Activated naive CD4-positive, alpha-beta T cell treated with anti-CD3 and anti-CD28 coated beads, Interleukin-2, amount 50 U/mL, for 24 hours (primary cell): ENCODE measurements at regions not wholly inside any gene's neighbourhood (a gene's known extent, or its start where the extent isn't known, plus 50 kb on each side); places are given as distances from the start of the nearest gene placed in this dataset.
A peak's percentile ranks its signal among the peaks of the same experiment; 100 is the strongest.
"Not testable (repeated sequence)": the region's sequence is repeated elsewhere in the genome, so short reads cannot be mapped to it uniquely, and the experiment has no call there.

ENCODE experiments used
- H3K27ac Mint-ChIP-seq: one replicate; pipeline ENCODE4 v1.8.0; 2021; ENCODE audit warnings: mild to moderate bottlenecking, mixed read lengths
- H3K27me3 Mint-ChIP-seq: one replicate; pipeline ENCODE4 v1.8.0; 2021; ENCODE audit warnings: mixed read lengths
- H3K36me3 Mint-ChIP-seq: one replicate; pipeline ENCODE4 v1.8.0; 2021; ENCODE audit warnings: mixed read lengths
- H3K4me1 Mint-ChIP-seq: one replicate; pipeline ENCODE4 v1.8.0; 2021; ENCODE audit warnings: mixed read lengths
- H3K4me3 Mint-ChIP-seq: one replicate; pipeline ENCODE4 v1.8.0; 2021; ENCODE audit warnings: mild to moderate bottlenecking, mixed read lengths
- H3K9me3 Mint-ChIP-seq: one replicate; pipeline ENCODE4 v1.8.0; 2021; ENCODE audit warnings: mixed read lengths

GRCh38 chr21:8194042-8194441 lies 2327.3 kb upstream of the TPTE start:
- H3K4me1 Mint-ChIP-seq, H3K27ac Mint-ChIP-seq, H3K4me3 Mint-ChIP-seq, H3K9me3 Mint-ChIP-seq, H3K36me3 Mint-ChIP-seq, H3K27me3 Mint-ChIP-seq: not testable (repeated sequence)

GRCh38 chr21:8197377-8198027 lies 2323.9 kb upstream of the TPTE start:
- not testable (repeated sequence) for H3K4me1 Mint-ChIP-seq, H3K9me3 Mint-ChIP-seq, H3K27me3 Mint-ChIP-seq, H3K27ac Mint-ChIP-seq, H3K4me3 Mint-ChIP-seq, H3K36me3 Mint-ChIP-seq

GRCh38 chr21:8205094-8205891 lies 2316.1 kb upstream of the TPTE start:
- H3K36me3 Mint-ChIP-seq, H3K27ac Mint-ChIP-seq, H3K27me3 Mint-ChIP-seq, H3K4me1 Mint-ChIP-seq, H3K9me3 Mint-ChIP-seq, H3K4me3 Mint-ChIP-seq: not testable (repeated sequence)

GRCh38 chr21:8205892-8206188 lies 2315.5 kb upstream of the TPTE start:
- not testable (repeated sequence) for H3K9me3 Mint-ChIP-seq, H3K4me3 Mint-ChIP-seq, H3K36me3 Mint-ChIP-seq, H3K4me1 Mint-ChIP-seq, H3K27ac Mint-ChIP-seq, H3K27me3 Mint-ChIP-seq

GRCh38 chr21:8212986-8213550 lies 2308.3 kb upstream of the TPTE start:
- not testable (repeated sequence) for H3K27me3 Mint-ChIP-seq, H3K4me1 Mint-ChIP-seq, H3K27ac Mint-ChIP-seq, H3K36me3 Mint-ChIP-seq, H3K4me3 Mint-ChIP-seq, H3K9me3 Mint-ChIP-seq

- not testable (repeated sequence) for H3K4me3 Mint-ChIP-seq, H3K36me3 Mint-ChIP-seq, H3K9me3 Mint-ChIP-seq, H3K27ac Mint-ChIP-seq, H3K27me3 Mint-ChIP-seq, H3K4me1 Mint-ChIP-seq
These were observed 2306.8 kb upstream of the TPTE start for GRCh38 chr21:8214539-8214938.

GRCh38 chr21:8229366-8230150 lies 2291.8 kb upstream of the TPTE start:
- H3K9me3 Mint-ChIP-seq, H3K4me3 Mint-ChIP-seq, H3K27me3 Mint-ChIP-seq, H3K36me3 Mint-ChIP-seq, H3K4me1 Mint-ChIP-seq: not testable (repeated sequence)
- peak overlapping the region; percentile 25 for H3K27ac Mint-ChIP-seq

GRCh38 chr21:8231252-8231651 lies 2290.1 kb upstream of the TPTE start:
- not testable (repeated sequence) for H3K27ac Mint-ChIP-seq, H3K4me3 Mint-ChIP-seq, H3K9me3 Mint-ChIP-seq, H3K36me3 Mint-ChIP-seq, H3K27me3 Mint-ChIP-seq, H3K4me1 Mint-ChIP-seq

- peak overlapping the region; percentile 52 for H3K27ac Mint-ChIP-seq
- not testable (repeated sequence) for H3K36me3 Mint-ChIP-seq, H3K9me3 Mint-ChIP-seq, H3K4me3 Mint-ChIP-seq, H3K4me1 Mint-ChIP-seq, H3K27me3 Mint-ChIP-seq
These were observed 2288.4 kb upstream of the TPTE start for GRCh38 chr21:8233000-8233399.

GRCh38 chr21:8234059-8234458 lies 2287.3 kb upstream of the TPTE start:
- not testable (repeated sequence) for H3K4me1 Mint-ChIP-seq, H3K36me3 Mint-ChIP-seq, H3K27ac Mint-ChIP-seq, H3K4me3 Mint-ChIP-seq, H3K9me3 Mint-ChIP-seq, H3K27me3 Mint-ChIP-seq

GRCh38 chr21:8244723-8245641 lies 2276.4 kb upstream of the TPTE start:
- H3K36me3 Mint-ChIP-seq, H3K9me3 Mint-ChIP-seq, H3K4me3 Mint-ChIP-seq, H3K4me1 Mint-ChIP-seq, H3K27me3 Mint-ChIP-seq, H3K27ac Mint-ChIP-seq: not testable (repeated sequence)

- H3K4me1 Mint-ChIP-seq, H3K27ac Mint-ChIP-seq, H3K9me3 Mint-ChIP-seq, H3K4me3 Mint-ChIP-seq, H3K27me3 Mint-ChIP-seq, H3K36me3 Mint-ChIP-seq: not testable (repeated sequence)
These were observed 2275.6 kb upstream of the TPTE start for GRCh38 chr21:8245642-8246402.

GRCh38 chr21:8251701-8252100 lies 2269.7 kb upstream of the TPTE start:
- not testable (repeated sequence) for H3K27ac Mint-ChIP-seq, H3K4me1 Mint-ChIP-seq, H3K36me3 Mint-ChIP-seq, H3K4me3 Mint-ChIP-seq, H3K9me3 Mint-ChIP-seq, H3K27me3 Mint-ChIP-seq

GRCh38 chr21:8255094-8255493 lies 2266.3 kb upstream of the TPTE start:
- H3K27ac Mint-ChIP-seq, H3K4me3 Mint-ChIP-seq, H3K27me3 Mint-ChIP-seq, H3K4me1 Mint-ChIP-seq, H3K36me3 Mint-ChIP-seq, H3K9me3 Mint-ChIP-seq: not testable (repeated sequence)
